K562 (cell line): ENCODE measurements at regions not wholly inside any gene's neighbourhood (a gene's known extent, or its start where the extent isn't known, plus 50 kb on each side); places are given as distances from the start of the nearest gene placed in this dataset.

Experiments used
- BHLHE40 ChIP-seq: IDR thresholded peaks from 2 replicates; pipeline ENCODE4 v1.6.1; 2011; ENCODE audit warnings: low read length, improper control_type of control experiment
- CBFB ChIP-seq: sonication (generic); formaldehyde crosslinking; IDR thresholded peaks from 2 replicates; pipeline ENCODE4 v1.4.0; 2020; ENCODE audit warnings: mild to moderate bottlenecking, missing genetic modification reagents
- EZH2 ChIP-seq: IDR thresholded peaks from 2 replicates; pipeline ENCODE4 v1.6.1; 2012; ENCODE audit warnings: low read depth, mild to moderate bottlenecking, inconsistent platforms, low read length, borderline replicate concordance
- HDAC3 ChIP-seq: fragments of 450-650 bp; IDR thresholded peaks from 2 replicates; pipeline ENCODE4 v1.6.1; 2018; ENCODE audit warnings: borderline replicate concordance, mild to moderate bottlenecking, moderate library complexity; ENCODE audit not compliant: partially characterized antibody
- HDAC6 ChIP-seq: IDR thresholded peaks from 2 replicates; pipeline ENCODE4 v1.6.1; 2012; ENCODE audit warnings: low read depth, mild to moderate bottlenecking, control low read depth, inconsistent platforms, low read length, moderate library complexity
- MTF1 ChIP-seq: fragments of 250-450 bp; sonication (Bioruptor Pico); IDR thresholded peaks from 2 replicates; pipeline ENCODE4 v1.9.0; 2021; ENCODE audit warnings: moderate library complexity, mild to moderate bottlenecking, inconsistent platforms, borderline replicate concordance
- NR3C1 ChIP-seq: sonication (generic); formaldehyde crosslinking; IDR thresholded peaks from 2 replicates; pipeline ENCODE4 v1.8.1; 2022; ENCODE audit warnings: missing genetic modification reagents
- PML ChIP-seq: IDR thresholded peaks from 2 replicates; pipeline ENCODE4 v1.6.1; 2012; ENCODE audit warnings: low read length, inconsistent platforms
- POLR2AphosphoS5 ChIP-seq: IDR thresholded peaks from 2 replicates; pipeline ENCODE4 v1.6.1; 2011; ENCODE audit warnings: mild to moderate bottlenecking, low read depth, low read length, moderate library complexity; ENCODE audit not compliant: control insufficient read depth, insufficient read depth
- PTBP1 ChIP-seq: fragments of 200-400 bp; formaldehyde crosslinking; IDR thresholded peaks from 2 replicates; pipeline ENCODE4 v1.6.1; 2017; ENCODE audit warnings: low read depth, low read length
- ZNF140 ChIP-seq: fragments of 250-450 bp; sonication (Bioruptor Pico); IDR thresholded peaks from 2 replicates; pipeline ENCODE4 v1.8.0; 2021; ENCODE audit warnings: moderate library complexity, mild to moderate bottlenecking, inconsistent platforms
- TF ChIP-seq, protein P1 (sequence below): sonication (generic); formaldehyde crosslinking; IDR thresholded peaks from 2 replicates; pipeline ENCODE4 v1.5.0; 2020; ENCODE audit warnings: missing genetic modification reagents
- TF ChIP-seq, protein P2 (sequence below), 3 experiments: IDR thresholded peaks in 2 of 3; conservative IDR thresholded peaks in 1 of 3; 2 replicates each; pipeline ENCODE4 v1.5.1; 2011 to 2012; ENCODE audit warnings: low read length in 3 of 3, mild to moderate bottlenecking in 3 of 3, control low read depth in 2 of 3, improper control_type of control experiment in 1 of 3, inconsistent platforms in 1 of 3, low read depth in 1 of 3, mixed read lengths in 1 of 3, moderate library complexity in 1 of 3; ENCODE audit not compliant: insufficient read depth in 2 of 3
- TF ChIP-seq, protein P3 (sequence below): sonication (generic); formaldehyde crosslinking; IDR thresholded peaks from 2 replicates; pipeline ENCODE4 v1.8.0; 2023; ENCODE audit warnings: mild to moderate bottlenecking, missing genetic modification reagents

DNA sequence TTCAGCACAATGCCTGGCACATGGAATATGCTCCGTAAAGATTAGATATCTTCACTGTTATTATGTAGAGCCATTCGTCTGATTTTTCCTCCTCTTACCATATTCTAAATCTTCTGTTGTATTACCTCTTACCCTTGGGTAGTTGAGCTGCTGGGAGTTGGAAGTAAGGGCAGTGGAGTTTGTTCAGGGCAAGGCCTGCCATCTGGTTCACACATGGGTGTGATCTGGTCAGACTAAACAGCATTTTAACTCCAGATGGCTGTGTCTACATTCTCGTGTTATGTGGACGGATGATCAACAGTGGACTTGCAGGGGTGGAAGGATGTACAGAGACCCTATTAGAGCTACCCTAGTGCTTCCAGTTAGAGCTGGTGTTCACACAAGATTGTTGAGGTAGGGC lies 164.9 kb downstream of the ZIC5 start:
- TF ChIP-seq HDAC3 (no peak), NR3C1 (CRISPR knock-in tag) (no peak), PTBP1 (no peak), PML (no peak), BHLHE40 (no peak), EZH2 (no peak), HDAC6 (no peak), POLR2AphosphoS5 (no peak), MTF1 (no peak), CBFB (CRISPR knock-in tag) (no peak), ZNF140 (CRISPR knock-in tag) (no peak)
- TF ChIP-seq, protein P1, sequence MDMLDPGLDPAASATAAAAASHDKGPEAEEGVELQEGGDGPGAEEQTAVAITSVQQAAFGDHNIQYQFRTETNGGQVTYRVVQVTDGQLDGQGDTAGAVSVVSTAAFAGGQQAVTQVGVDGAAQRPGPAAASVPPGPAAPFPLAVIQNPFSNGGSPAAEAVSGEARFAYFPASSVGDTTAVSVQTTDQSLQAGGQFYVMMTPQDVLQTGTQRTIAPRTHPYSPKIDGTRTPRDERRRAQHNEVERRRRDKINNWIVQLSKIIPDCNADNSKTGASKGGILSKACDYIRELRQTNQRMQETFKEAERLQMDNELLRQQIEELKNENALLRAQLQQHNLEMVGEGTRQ (CRISPR knock-in tag), result no peak
- TF ChIP-seq, protein P2, sequence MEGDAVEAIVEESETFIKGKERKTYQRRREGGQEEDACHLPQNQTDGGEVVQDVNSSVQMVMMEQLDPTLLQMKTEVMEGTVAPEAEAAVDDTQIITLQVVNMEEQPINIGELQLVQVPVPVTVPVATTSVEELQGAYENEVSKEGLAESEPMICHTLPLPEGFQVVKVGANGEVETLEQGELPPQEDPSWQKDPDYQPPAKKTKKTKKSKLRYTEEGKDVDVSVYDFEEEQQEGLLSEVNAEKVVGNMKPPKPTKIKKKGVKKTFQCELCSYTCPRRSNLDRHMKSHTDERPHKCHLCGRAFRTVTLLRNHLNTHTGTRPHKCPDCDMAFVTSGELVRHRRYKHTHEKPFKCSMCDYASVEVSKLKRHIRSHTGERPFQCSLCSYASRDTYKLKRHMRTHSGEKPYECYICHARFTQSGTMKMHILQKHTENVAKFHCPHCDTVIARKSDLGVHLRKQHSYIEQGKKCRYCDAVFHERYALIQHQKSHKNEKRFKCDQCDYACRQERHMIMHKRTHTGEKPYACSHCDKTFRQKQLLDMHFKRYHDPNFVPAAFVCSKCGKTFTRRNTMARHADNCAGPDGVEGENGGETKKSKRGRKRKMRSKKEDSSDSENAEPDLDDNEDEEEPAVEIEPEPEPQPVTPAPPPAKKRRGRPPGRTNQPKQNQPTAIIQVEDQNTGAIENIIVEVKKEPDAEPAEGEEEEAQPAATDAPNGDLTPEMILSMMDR (IDR thresholded peaks at IDR 0.05 in 2 of 3, conservative IDR thresholded peaks at IDR 0.05 in 1 of 3; ENCODE audit: insufficient read depth in 2 of 3, low read depth in 1 of 3, low read length in 3 of 3), result no peak
- TF ChIP-seq, protein P3, sequence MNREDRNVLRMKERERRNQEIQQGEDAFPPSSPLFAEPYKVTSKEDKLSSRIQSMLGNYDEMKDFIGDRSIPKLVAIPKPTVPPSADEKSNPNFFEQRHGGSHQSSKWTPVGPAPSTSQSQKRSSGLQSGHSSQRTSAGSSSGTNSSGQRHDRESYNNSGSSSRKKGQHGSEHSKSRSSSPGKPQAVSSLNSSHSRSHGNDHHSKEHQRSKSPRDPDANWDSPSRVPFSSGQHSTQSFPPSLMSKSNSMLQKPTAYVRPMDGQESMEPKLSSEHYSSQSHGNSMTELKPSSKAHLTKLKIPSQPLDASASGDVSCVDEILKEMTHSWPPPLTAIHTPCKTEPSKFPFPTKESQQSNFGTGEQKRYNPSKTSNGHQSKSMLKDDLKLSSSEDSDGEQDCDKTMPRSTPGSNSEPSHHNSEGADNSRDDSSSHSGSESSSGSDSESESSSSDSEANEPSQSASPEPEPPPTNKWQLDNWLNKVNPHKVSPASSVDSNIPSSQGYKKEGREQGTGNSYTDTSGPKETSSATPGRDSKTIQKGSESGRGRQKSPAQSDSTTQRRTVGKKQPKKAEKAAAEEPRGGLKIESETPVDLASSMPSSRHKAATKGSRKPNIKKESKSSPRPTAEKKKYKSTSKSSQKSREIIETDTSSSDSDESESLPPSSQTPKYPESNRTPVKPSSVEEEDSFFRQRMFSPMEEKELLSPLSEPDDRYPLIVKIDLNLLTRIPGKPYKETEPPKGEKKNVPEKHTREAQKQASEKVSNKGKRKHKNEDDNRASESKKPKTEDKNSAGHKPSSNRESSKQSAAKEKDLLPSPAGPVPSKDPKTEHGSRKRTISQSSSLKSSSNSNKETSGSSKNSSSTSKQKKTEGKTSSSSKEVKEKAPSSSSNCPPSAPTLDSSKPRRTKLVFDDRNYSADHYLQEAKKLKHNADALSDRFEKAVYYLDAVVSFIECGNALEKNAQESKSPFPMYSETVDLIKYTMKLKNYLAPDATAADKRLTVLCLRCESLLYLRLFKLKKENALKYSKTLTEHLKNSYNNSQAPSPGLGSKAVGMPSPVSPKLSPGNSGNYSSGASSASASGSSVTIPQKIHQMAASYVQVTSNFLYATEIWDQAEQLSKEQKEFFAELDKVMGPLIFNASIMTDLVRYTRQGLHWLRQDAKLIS (CRISPR knock-in tag), result no peak
